Naive thymus-derived CD8-positive, alpha-beta T cell (primary cell): ENCODE measurements at regions not wholly inside any gene's neighbourhood (a gene's known extent, or its start where the extent isn't known, plus 50 kb on each side); places are given as distances from the start of the nearest gene placed in this dataset.
"Not testable (repeated sequence)": the region's sequence is repeated elsewhere in the genome, so short reads cannot be mapped to it uniquely, and the experiment has no call there.

Experiments used
- ATAC-seq, 2 donors: fragments of 150-1000 bp; cut with Tn5 transposase in 1 of 2; sonication (Bioruptor Pico), chemical (Tn5 transposase) in 1 of 2; 1 replicate in 1 of 2; 2 replicates in 1 of 2; pipeline ENCODE4 v1.10.0; 2021; ENCODE audit warnings: mild to moderate bottlenecking in 2 of 2, moderate library complexity in 2 of 2
- POLR2A ChIA-PET: fragments of 350-600 bp; sonication (Branson Sonifier 250); formaldehyde crosslinking; loops from one replicate; lab custom pipeline; 2021; ENCODE audit warnings: antibody characterized with exemption; lab: Charles Lee
- DNase-seq, 10 donors: peaks; one replicate each; pipeline versions ENCODE4 v3.0.0 to v3.0.0-alpha.2; 2020 to 2022
- H3K27ac Mint-ChIP-seq, 10 donors: one replicate each; pipeline ENCODE4 v1.8.0; 2020 to 2022; ENCODE audit warnings: mild to moderate bottlenecking in 10 of 10, mixed read lengths in 10 of 10, moderate library complexity in 4 of 10, inconsistent platforms in 1 of 10
- H3K27me3 Mint-ChIP-seq, 5 donors: one replicate each; pipeline ENCODE4 v1.8.0; 2021 to 2022; ENCODE audit warnings: mixed read lengths in 5 of 5
- H3K36me3 Mint-ChIP-seq, 3 donors: one replicate each; pipeline ENCODE4 v1.8.0; 2020 to 2022; ENCODE audit warnings: mixed read lengths in 3 of 3, mild to moderate bottlenecking in 2 of 3, inconsistent platforms in 1 of 3
- H3K4me1 Mint-ChIP-seq, 4 donors: one replicate each; pipeline ENCODE4 v1.8.0; 2021 to 2022; ENCODE audit warnings: mixed read lengths in 4 of 4
- H3K4me3 Mint-ChIP-seq, 10 donors: one replicate each; pipeline ENCODE4 v1.8.0; 2020 to 2022; ENCODE audit warnings: mild to moderate bottlenecking in 10 of 10, mixed read lengths in 10 of 10, moderate library complexity in 6 of 10, inconsistent platforms in 1 of 10
- H3K9me3 Mint-ChIP-seq, 9 donors: one replicate each; pipeline ENCODE4 v1.8.0; 2020 to 2022; ENCODE audit warnings: mixed read lengths in 9 of 9, mild to moderate bottlenecking in 3 of 9, inconsistent platforms in 1 of 9, moderate library complexity in 1 of 9

GRCh38 chr4:160567634-160568033, 1464.8 kb downstream of the RAPGEF2 start:
- no peak for DNase-seq
- no peak overlapping the region for H3K4me3 Mint-ChIP-seq
- no peaks in the 10 kb centered on the region for H3K27me3 Mint-ChIP-seq
- H3K9me3 Mint-ChIP-seq, result peaks cover 0 to 13% (median 4%) of the 10 kb centered on the region in 9 donors
- ATAC-seq, result no peak
- POLR2A ChIA-PET, result no interaction called here
- no peak overlapping the region for H3K27ac Mint-ChIP-seq
- H3K4me1 Mint-ChIP-seq, result no peaks in the 10 kb centered on the region
- H3K36me3 Mint-ChIP-seq, result no peaks in the 10 kb centered on the region

DNA sequence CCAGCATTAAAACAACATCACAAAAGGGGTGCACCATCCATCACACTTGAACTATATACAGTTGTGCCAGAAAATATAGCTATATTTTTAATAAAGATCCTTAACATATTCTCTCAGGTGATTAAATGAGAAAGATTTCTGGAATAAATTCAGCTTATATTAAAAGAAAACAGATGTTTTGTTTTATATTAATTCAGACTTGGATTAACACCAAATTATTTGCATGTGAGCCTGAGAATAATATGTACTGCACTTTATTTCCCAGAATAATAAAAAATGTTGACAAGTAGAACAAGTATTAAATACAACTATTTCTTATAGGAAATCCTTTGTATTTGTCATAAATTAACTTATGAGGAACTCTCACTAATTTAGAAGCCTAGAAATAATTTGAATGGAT, 1467.4 kb downstream of the RAPGEF2 start:
- ATAC-seq (no peak), DNase-seq (no peak)
- POLR2A ChIA-PET, result no interaction called here
- H3K36me3 Mint-ChIP-seq, result no peaks in the 10 kb centered on the region
- no peak overlapping the region for H3K4me3 Mint-ChIP-seq
- H3K4me1 Mint-ChIP-seq, result no peaks in the 10 kb centered on the region
- no peaks in the 10 kb centered on the region for H3K27me3 Mint-ChIP-seq
- no peak overlapping the region for H3K27ac Mint-ChIP-seq
- H3K9me3 Mint-ChIP-seq, result peaks cover 0 to 24% (median 5%) of the 10 kb centered on the region in 9 donors

DNA sequence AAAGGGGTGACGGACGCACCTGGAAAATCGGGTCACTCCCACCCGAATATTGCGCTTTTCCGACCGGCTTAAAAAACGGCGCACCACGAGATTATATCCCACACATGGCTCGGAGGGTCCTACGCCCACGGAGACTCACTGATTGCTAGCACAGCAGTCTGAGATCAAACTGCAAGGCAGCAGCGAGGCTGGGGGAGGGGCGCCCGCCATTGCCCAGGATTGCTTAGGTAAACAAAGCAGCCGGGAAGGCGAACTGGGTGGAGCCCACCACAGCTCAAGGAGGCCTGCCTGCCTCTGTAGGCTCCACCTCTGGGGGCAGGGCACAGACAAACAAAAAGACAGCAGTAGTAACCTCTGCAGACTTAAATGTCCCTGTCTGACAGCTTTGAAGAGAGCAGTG, 1471.4 kb downstream of the RAPGEF2 start:
- not testable (repeated sequence) for H3K4me3 Mint-ChIP-seq, ATAC-seq

GRCh38 chr4:160580581-160580980, 1477.7 kb downstream of the RAPGEF2 start:
- POLR2A ChIA-PET, result no interaction called here
- ATAC-seq, result no peak
- H3K27ac Mint-ChIP-seq, result no peak overlapping the region
- no peaks in the 10 kb centered on the region for H3K4me1 Mint-ChIP-seq
- DNase-seq, result no peak
- no peaks in the 10 kb centered on the region for H3K36me3 Mint-ChIP-seq
- H3K27me3 Mint-ChIP-seq, result no peaks in the 10 kb centered on the region
- peaks cover 0 to 10% (median 3%) of the 10 kb centered on the region in 9 donors for H3K9me3 Mint-ChIP-seq
- H3K4me3 Mint-ChIP-seq, result no peak overlapping the region

More for the DNA sequence above, 1471.4 kb downstream of the RAPGEF2 start:
- H3K36me3 Mint-ChIP-seq, POLR2A ChIA-PET, H3K4me1 Mint-ChIP-seq, DNase-seq, H3K27me3 Mint-ChIP-seq, H3K27ac Mint-ChIP-seq: not testable (repeated sequence)
- peaks cover 0 to 19% (median 5%) of the 10 kb centered on the region in 9 donors for H3K9me3 Mint-ChIP-seq

DNA sequence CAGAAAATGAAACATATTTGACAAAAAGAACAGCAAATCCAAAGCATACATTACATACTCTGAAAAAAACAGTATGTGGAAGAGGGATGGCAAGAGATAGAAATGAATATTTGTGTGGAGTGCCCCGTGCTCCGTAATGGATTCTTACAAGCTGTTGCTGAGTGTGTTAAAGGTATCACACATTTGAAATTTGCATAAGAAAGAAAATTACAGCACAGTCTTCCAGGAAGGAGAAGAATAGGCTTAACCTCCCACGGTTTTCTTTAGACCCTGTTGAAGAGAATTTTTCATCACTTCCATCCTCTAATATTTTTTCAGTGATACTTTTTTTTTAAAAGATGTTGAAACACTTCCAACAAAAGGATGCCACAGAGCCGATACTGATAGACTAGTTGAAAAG, 1489.4 kb downstream of the RAPGEF2 start:
- no peak overlapping the region for H3K27ac Mint-ChIP-seq
- peaks cover 0 to 4% (median 0%) of the 10 kb centered on the region in 3 donors for H3K36me3 Mint-ChIP-seq
- peaks cover 0 to 24% (median 8%) of the 10 kb centered on the region in 9 donors for H3K9me3 Mint-ChIP-seq
- POLR2A ChIA-PET, result no interaction called here
- no peak for ATAC-seq
- no peak overlapping the region for H3K4me3 Mint-ChIP-seq
- no peaks in the 10 kb centered on the region for H3K4me1 Mint-ChIP-seq
- H3K27me3 Mint-ChIP-seq, result no peaks in the 10 kb centered on the region
- no peak for DNase-seq

GRCh38 chr4:160595646-160596045, 1492.8 kb downstream of the RAPGEF2 start:
- peaks cover 0 to 24% (median 6%) of the 10 kb centered on the region in 9 donors for H3K9me3 Mint-ChIP-seq
- no peaks in the 10 kb centered on the region for H3K4me1 Mint-ChIP-seq
- POLR2A ChIA-PET, result no interaction called here
- peaks cover 0 to 4% (median 0%) of the 10 kb centered on the region in 3 donors for H3K36me3 Mint-ChIP-seq
- no peak overlapping the region for H3K4me3 Mint-ChIP-seq
- DNase-seq (no peak), ATAC-seq (no peak)
- no peaks in the 10 kb centered on the region for H3K27me3 Mint-ChIP-seq
- no peak overlapping the region for H3K27ac Mint-ChIP-seq

DNA sequence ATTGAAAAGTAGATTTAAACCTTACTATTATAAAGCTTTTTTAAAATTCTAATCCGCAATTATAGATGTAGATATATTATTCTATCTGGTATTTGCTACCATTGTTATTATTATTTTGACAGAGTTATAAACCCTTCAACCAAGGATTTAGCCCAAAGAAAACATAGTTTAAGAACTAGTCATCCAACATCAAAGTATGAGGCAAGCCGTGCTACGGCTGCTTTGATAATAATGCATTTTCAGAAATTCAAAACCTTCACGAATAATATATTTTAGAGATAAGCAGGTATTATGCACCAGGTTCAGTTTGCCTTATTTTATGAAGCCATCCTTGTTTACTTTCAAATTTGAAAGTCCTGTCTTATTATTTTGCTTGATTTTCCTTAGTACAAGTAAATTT, 1501.7 kb downstream of the RAPGEF2 start:
- Mint-ChIP-seq H3K27me3 (no peaks in the 10 kb centered on the region), H3K9me3 (peaks cover 0 to 15% (median 2%) of the 10 kb centered on the region in 9 donors), H3K4me1 (no peaks in the 10 kb centered on the region), H3K4me3 (no peak overlapping the region), H3K36me3 (no peaks in the 10 kb centered on the region), H3K27ac (no peak overlapping the region)
- ATAC-seq (no peak), DNase-seq (no peak)
- POLR2A ChIA-PET, result no interaction called here

- H3K27me3 Mint-ChIP-seq, result no peaks in the 10 kb centered on the region
- H3K4me1 Mint-ChIP-seq, result no peaks in the 10 kb centered on the region
- no peak overlapping the region for H3K27ac Mint-ChIP-seq
- no peaks in the 10 kb centered on the region for H3K36me3 Mint-ChIP-seq
- no peak for ATAC-seq
- H3K4me3 Mint-ChIP-seq, result no peak overlapping the region
- no peak for DNase-seq
- POLR2A ChIA-PET, result no interaction called here
- H3K9me3 Mint-ChIP-seq, result peaks cover 0 to 32% (median 6%) of the 10 kb centered on the region in 9 donors
These were observed 1508.3 kb downstream of the RAPGEF2 start for GRCh38 chr4:160611181-160611580.

GRCh38 chr4:160631044-160631443, 1528.2 kb downstream of the RAPGEF2 start:
- DNase-seq, result no peak
- H3K27me3 Mint-ChIP-seq, result no peaks in the 10 kb centered on the region
- no peak overlapping the region for H3K4me3 Mint-ChIP-seq
- no peak for ATAC-seq
- no peak overlapping the region for H3K27ac Mint-ChIP-seq
- peaks cover 5 to 31% (median 14%) of the 10 kb centered on the region in 9 donors for H3K9me3 Mint-ChIP-seq
- POLR2A ChIA-PET, result no interaction called here
- H3K36me3 Mint-ChIP-seq, result peaks cover 0 to 4% (median 0%) of the 10 kb centered on the region in 3 donors
- no peaks in the 10 kb centered on the region for H3K4me1 Mint-ChIP-seq

- H3K36me3 Mint-ChIP-seq, result no peaks in the 10 kb centered on the region
These were observed 1511.0 kb downstream of the FSTL5 start for GRCh38 chr4:160652790-160653189.

GRCh38 chr4:160675550-160675949, 1488.2 kb downstream of the FSTL5 start:
- Mint-ChIP-seq H3K4me3 (no peak overlapping the region), H3K27ac (no peak overlapping the region), H3K36me3 (no peaks in the 10 kb centered on the region), H3K4me1 (no peaks in the 10 kb centered on the region), H3K9me3 (peaks cover 0 to 14% (median 6%) of the 10 kb centered on the region in 9 donors), H3K27me3 (no peaks in the 10 kb centered on the region)
- POLR2A ChIA-PET, result no interaction called here
- DNase-seq (no peak), ATAC-seq (no peak)

More at GRCh38 chr4:160652790-160653189, 1511.0 kb downstream of the FSTL5 start:
- Mint-ChIP-seq H3K9me3 (peaks cover 3 to 29% (median 10%) of the 10 kb centered on the region in 9 donors), H3K27me3 (no peaks in the 10 kb centered on the region), H3K4me3 (no peak overlapping the region), H3K4me1 (no peaks in the 10 kb centered on the region), H3K27ac (no peak overlapping the region)
- ATAC-seq, result no peak
- POLR2A ChIA-PET, result no interaction called here
- no peak for DNase-seq

DNA sequence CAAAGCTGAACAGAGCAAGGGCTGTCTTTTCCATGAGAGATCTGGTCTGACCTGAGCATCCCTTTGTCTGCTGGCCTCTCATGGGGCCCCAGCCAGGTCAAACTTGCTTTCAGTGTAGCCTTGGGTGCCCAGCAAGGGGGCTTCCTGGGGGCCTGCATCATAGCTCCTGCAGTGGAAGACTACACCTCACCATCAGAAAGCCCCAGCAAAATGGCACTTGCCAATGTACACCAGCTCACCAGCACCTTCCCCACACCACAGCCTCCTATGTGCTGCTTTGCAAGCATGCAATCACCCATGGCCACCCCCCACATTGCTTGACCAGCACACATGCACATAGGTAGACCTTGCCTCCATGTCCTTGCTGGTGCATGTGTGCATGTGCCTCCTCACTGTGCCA, 1478.1 kb downstream of the FSTL5 start:
- H3K4me3 Mint-ChIP-seq, result no peak overlapping the region
- H3K36me3 Mint-ChIP-seq, result no peaks in the 10 kb centered on the region
- no peaks in the 10 kb centered on the region for H3K4me1 Mint-ChIP-seq
- no peak overlapping the region for H3K27ac Mint-ChIP-seq
- POLR2A ChIA-PET, result no interaction called here
- ATAC-seq (no peak), DNase-seq (no peak)
- peaks cover 4 to 28% (median 8%) of the 10 kb centered on the region in 9 donors for H3K9me3 Mint-ChIP-seq
- no peaks in the 10 kb centered on the region for H3K27me3 Mint-ChIP-seq

DNA sequence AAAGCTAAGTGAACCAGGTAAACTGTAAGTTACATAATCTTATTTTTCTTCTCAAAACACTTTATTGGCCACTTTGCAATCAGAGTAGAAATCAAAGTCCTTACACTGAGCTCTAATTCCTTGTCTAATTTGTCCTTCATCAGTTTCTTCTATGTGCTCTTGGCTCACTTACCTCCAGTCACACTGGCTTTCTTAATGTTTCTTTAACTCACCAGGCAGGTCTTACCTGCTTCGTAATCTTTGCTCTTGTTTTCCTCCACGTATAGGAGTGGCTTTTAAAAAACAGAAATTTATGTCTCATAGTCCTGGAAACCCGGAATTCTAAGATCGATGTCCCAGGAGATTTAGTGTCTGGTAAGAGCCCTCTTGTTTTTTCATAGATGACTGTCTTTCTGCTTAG, 1462.1 kb downstream of the FSTL5 start:
- Mint-ChIP-seq H3K27me3 (no peaks in the 10 kb centered on the region), H3K9me3 (peaks cover 0 to 23% (median 13%) of the 10 kb centered on the region in 9 donors), H3K36me3 (no peaks in the 10 kb centered on the region), H3K27ac (no peak overlapping the region), H3K4me3 (no peak overlapping the region), H3K4me1 (no peaks in the 10 kb centered on the region)
- ATAC-seq (no peak), DNase-seq (no peak)
- POLR2A ChIA-PET, result no interaction called here

GRCh38 chr4:160709026-160709425, 1454.8 kb downstream of the FSTL5 start:
- POLR2A ChIA-PET, result no interaction called here
- DNase-seq, result no peak

More at GRCh38 chr4:160709026-160709425, 1454.8 kb downstream of the FSTL5 start:
- Mint-ChIP-seq H3K27me3 (no peaks in the 10 kb centered on the region), H3K4me1 (no peaks in the 10 kb centered on the region), H3K27ac (no peak overlapping the region), H3K4me3 (no peak overlapping the region), H3K36me3 (no peaks in the 10 kb centered on the region), H3K9me3 (peaks cover 0 to 18% (median 6%) of the 10 kb centered on the region in 9 donors)
- ATAC-seq, result no peak
